WTC11 (cell line): ENCODE measurements at regions not wholly inside any gene's neighbourhood (a gene's known extent, or its start where the extent isn't known, plus 50 kb on each side); places are given as distances from the start of the nearest gene placed in this dataset.
"Not testable (repeated sequence)": the region's sequence is repeated elsewhere in the genome, so short reads cannot be mapped to it uniquely, and the experiment has no call there.

Experiments used
- ARID4B ChIP-seq: sonication (generic); formaldehyde crosslinking; IDR thresholded peaks from 2 replicates; pipeline ENCODE4 v1.8.0; 2023; ENCODE audit warnings: missing genetic modification reagents, mild to moderate bottlenecking, borderline replicate concordance
- ATF1 ChIP-seq: sonication (generic); formaldehyde crosslinking; IDR thresholded peaks from 2 replicates; pipeline ENCODE4 v1.8.1; 2023; ENCODE audit warnings: mild to moderate bottlenecking, moderate library complexity, missing genetic modification reagents
- MAX ChIP-seq: sonication (generic); formaldehyde crosslinking; IDR thresholded peaks from 2 replicates; pipeline ENCODE4 v1.8.0; 2022; ENCODE audit warnings: mild to moderate bottlenecking, missing genetic modification reagents
- MYBL2 ChIP-seq: sonication (generic); formaldehyde crosslinking; IDR thresholded peaks from 2 replicates; pipeline ENCODE4 v1.8.1; 2023; ENCODE audit warnings: mild to moderate bottlenecking, moderate library complexity, missing genetic modification reagents
- NFE2L1 ChIP-seq: sonication (generic); formaldehyde crosslinking; IDR thresholded peaks from 2 replicates; pipeline ENCODE4 v1.8.1; 2023; ENCODE audit warnings: missing genetic modification reagents
- NR2C2 ChIP-seq: sonication (generic); formaldehyde crosslinking; IDR thresholded peaks from 2 replicates; pipeline ENCODE4 v1.8.0; 2022; ENCODE audit warnings: mild to moderate bottlenecking, missing genetic modification reagents
- PRRX2 ChIP-seq: fragments of 250-450 bp; sonication (Bioruptor Pico); IDR thresholded peaks from 2 replicates; pipeline ENCODE4 v1.8.0; 2021; ENCODE audit warnings: mild to moderate bottlenecking
- ZNF396 ChIP-seq: fragments of 250-450 bp; sonication (Bioruptor Pico); IDR thresholded peaks from 2 replicates; pipeline ENCODE4 v1.8.0; 2021; ENCODE audit warnings: mild to moderate bottlenecking, moderate library complexity, borderline replicate concordance
- TF ChIP-seq, protein P1 (sequence below): fragments of 200-600 bp; IDR thresholded peaks from 2 replicates; pipeline ENCODE4 v1.8.0; 2022; ENCODE audit warnings: antibody characterized with exemption
- TF ChIP-seq, protein P2 (sequence below): sonication (generic); formaldehyde crosslinking; IDR thresholded peaks from 2 replicates; pipeline ENCODE4 v1.8.1; 2023; ENCODE audit warnings: mild to moderate bottlenecking, moderate library complexity, missing genetic modification reagents
- TF ChIP-seq, protein P3 (sequence below): sonication (generic); formaldehyde crosslinking; IDR thresholded peaks from 2 replicates; pipeline ENCODE4 v1.8.1; 2022; ENCODE audit warnings: missing genetic modification reagents, borderline replicate concordance

- TF ChIP-seq, protein P1, sequence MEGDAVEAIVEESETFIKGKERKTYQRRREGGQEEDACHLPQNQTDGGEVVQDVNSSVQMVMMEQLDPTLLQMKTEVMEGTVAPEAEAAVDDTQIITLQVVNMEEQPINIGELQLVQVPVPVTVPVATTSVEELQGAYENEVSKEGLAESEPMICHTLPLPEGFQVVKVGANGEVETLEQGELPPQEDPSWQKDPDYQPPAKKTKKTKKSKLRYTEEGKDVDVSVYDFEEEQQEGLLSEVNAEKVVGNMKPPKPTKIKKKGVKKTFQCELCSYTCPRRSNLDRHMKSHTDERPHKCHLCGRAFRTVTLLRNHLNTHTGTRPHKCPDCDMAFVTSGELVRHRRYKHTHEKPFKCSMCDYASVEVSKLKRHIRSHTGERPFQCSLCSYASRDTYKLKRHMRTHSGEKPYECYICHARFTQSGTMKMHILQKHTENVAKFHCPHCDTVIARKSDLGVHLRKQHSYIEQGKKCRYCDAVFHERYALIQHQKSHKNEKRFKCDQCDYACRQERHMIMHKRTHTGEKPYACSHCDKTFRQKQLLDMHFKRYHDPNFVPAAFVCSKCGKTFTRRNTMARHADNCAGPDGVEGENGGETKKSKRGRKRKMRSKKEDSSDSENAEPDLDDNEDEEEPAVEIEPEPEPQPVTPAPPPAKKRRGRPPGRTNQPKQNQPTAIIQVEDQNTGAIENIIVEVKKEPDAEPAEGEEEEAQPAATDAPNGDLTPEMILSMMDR, result not testable (repeated sequence)
- not testable (repeated sequence) for TF ChIP-seq ZNF396; MAX (CRISPR knock-in tag); ATF1 (CRISPR knock-in tag); NFE2L1; NR2C2 (CRISPR knock-in tag); ARID4B (CRISPR knock-in tag); MYBL2 (CRISPR knock-in tag); PRRX2 (CRISPR knock-in tag)
- TF ChIP-seq, protein P2, sequence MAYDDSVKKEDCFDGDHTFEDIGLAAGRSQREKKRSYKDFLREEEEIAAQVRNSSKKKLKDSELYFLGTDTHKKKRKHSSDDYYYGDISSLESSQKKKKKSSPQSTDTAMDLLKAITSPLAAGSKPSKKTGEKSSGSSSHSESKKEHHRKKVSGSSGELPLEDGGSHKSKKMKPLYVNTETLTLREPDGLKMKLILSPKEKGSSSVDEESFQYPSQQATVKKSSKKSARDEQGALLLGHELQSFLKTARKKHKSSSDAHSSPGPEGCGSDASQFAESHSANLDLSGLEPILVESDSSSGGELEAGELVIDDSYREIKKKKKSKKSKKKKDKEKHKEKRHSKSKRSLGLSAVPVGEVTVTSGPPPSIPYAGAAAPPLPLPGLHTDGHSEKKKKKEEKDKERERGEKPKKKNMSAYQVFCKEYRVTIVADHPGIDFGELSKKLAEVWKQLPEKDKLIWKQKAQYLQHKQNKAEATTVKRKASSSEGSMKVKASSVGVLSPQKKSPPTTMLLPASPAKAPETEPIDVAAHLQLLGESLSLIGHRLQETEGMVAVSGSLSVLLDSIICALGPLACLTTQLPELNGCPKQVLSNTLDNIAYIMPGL (CRISPR knock-in tag), result not testable (repeated sequence)
- TF ChIP-seq, protein P3, sequence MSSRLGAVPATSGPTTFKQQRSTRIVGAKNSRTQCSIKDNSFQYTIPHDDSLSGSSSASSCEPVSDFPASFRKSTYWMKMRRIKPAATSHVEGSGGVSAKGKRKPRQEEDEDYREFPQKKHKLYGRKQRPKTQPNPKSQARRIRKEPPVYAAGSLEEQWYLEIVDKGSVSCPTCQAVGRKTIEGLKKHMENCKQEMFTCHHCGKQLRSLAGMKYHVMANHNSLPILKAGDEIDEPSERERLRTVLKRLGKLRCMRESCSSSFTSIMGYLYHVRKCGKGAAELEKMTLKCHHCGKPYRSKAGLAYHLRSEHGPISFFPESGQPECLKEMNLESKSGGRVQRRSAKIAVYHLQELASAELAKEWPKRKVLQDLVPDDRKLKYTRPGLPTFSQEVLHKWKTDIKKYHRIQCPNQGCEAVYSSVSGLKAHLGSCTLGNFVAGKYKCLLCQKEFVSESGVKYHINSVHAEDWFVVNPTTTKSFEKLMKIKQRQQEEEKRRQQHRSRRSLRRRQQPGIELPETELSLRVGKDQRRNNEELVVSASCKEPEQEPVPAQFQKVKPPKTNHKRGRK (CRISPR knock-in tag), result not testable (repeated sequence)
Observed at GRCh38 chr3:43845553-43845952, 154.8 kb downstream of the ABHD5 start.
